ENCODE measurements at regions not wholly inside any gene's neighbourhood (a gene's known extent, or its start where the extent isn't known, plus 50 kb on each side); places are given as distances from the start of the nearest gene placed in this dataset.
"Not testable (repeated sequence)": the region's sequence is repeated elsewhere in the genome, so short reads cannot be mapped to it uniquely, and the experiment has no call there.

GRCh38 chr12:59344224-59344623 lies 251.6 kb upstream of the SLC16A7 start:
- no peak for DNase-seq

GRCh38 chr12:59329462-59329861 lies 266.4 kb upstream of the SLC16A7 start:
- DNase-seq, result no peak

- DNase-seq, result not testable (repeated sequence)
Measured at GRCh38 chr12:59328395-59329075, 267.3 kb upstream of the SLC16A7 start.

GRCh38 chr12:59326457-59326856 lies 269.4 kb upstream of the SLC16A7 start:
- DNase-seq, result not testable (repeated sequence)

GRCh38 chr12:59322473-59322872 lies 273.4 kb upstream of the SLC16A7 start:
- DNase-seq, result peak; percentile 84 to 88

GRCh38 chr12:59321278-59321677 lies 274.6 kb upstream of the SLC16A7 start:
- no peak for DNase-seq

DNA sequence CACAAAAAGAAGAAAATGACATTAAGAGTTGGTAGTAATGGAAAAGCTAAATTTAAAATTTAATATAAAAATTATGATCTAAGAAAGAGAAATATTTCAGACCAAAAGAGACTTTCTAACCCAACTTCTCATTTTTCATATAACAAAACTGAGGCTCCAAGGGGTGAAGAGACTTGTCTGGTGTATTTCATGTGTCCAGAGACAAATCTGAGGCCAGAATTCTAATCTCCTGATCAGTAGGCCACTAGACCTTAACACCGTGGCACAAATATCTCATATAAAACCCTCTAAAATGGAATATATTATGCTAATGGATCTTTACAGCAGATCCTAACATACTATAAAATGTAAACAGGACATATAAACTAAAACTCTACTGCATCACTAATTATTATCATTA lies 275.7 kb upstream of the SLC16A7 start:
- no peak for DNase-seq

DNA sequence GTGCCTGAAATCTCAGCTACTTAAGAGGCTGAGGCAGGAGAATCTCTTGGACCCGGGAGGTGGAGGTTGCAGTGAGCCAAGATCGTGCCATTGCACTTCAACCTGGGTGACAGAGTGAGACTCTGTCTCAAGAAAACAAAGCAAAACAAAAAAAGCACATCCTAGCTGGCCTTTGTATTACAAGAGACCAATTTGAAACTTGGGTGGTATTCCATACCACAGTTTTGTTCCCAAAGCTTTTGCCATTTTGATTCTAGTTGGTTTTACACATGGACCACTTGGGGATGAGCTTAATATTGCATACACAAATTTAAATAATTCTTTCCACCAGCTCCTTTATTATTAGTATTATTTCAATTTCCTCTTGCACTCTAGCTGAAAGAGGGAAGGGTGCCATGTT lies 276.9 kb upstream of the SLC16A7 start:
- no peak for DNase-seq

DNA sequence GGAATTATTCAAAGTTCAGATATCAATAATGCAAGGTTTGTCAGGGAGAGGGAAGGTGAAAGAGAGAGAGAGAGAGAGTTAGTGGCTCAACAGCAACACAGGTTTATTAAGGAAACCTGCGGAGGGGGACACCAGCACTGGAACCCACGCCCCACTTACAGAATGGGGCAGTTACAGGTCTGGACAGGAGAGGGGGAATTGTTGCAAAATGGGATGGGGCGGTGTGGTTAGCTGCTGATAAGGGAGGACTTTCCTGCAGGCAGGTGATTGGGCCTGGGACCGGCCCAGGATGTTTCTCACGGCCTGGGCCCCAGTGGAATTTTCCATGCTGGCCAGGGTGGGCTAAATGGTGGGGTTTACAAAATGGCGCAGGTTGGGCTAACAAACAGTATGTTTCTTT lies 278.2 kb upstream of the SLC16A7 start:
- DNase-seq, result no peak

GRCh38 chr12:59316938-59317337 lies 278.9 kb upstream of the SLC16A7 start:
- DNase-seq, result no peak

GRCh38 chr12:59316354-59316753 lies 279.5 kb upstream of the SLC16A7 start:
- DNase-seq, result not testable (repeated sequence)

- no peak for DNase-seq
Measured at GRCh38 chr12:59314209-59314608, 281.6 kb upstream of the SLC16A7 start.

DNA sequence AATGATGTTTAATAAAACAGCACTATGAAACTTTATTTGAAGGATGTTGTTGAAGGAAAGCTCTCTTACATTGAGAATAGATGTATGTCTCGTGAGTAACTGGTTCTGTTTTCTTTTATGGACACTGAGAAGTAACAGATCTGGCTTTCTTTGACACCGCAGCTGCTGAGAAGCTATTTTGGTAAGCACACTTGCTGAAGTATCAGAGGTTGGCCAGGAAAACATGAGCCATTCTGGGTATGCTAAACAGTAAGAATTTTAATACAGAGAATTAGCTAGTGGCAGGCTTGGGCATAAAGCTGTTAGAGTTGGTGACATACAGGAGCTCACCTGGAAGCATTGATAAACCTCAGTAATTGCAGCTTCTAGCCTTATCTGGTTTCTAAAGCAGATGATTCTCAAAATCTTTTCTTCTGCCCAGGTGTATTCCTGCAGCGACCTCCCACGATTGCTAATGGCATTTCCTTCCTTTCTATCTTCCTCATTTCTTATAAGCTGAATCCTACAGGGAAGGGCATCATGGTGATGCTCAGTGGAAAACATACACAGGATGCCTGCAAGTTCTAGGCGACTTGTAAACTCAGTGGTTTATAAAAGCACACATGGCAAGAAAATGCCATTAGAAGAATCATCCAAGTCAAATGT lies 291.6 kb upstream of the SLC16A7 start:
- DNase-seq, result no peak

GRCh38 chr12:59298296-59298695 lies 297.5 kb upstream of the SLC16A7 start:
- no peak for DNase-seq

- no peak for DNase-seq
Measured at GRCh38 chr12:59294221-59294620, 301.6 kb upstream of the SLC16A7 start.

GRCh38 chr12:59282999-59283398 lies 312.8 kb upstream of the SLC16A7 start:
- DNase-seq, result no peak

DNA sequence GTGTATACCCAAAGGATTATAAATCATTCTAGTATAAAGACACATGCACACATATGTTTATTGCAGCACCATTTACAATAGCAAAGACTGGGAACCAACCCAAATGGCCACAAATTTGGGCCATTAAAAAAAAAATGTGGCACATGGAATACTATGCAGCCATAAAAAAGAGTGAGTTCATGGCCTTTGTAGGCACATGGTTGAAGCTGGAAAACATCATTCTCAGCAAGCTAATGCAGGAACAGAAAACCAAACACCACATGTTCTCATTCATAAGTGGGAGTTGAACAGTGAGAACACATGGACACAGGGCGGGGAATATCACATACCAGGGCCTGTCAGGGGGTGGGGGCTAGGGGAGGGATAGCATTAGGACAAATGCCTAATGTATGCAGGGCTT lies 322.3 kb upstream of the SLC16A7 start:
- not testable (repeated sequence) for DNase-seq

DNA sequence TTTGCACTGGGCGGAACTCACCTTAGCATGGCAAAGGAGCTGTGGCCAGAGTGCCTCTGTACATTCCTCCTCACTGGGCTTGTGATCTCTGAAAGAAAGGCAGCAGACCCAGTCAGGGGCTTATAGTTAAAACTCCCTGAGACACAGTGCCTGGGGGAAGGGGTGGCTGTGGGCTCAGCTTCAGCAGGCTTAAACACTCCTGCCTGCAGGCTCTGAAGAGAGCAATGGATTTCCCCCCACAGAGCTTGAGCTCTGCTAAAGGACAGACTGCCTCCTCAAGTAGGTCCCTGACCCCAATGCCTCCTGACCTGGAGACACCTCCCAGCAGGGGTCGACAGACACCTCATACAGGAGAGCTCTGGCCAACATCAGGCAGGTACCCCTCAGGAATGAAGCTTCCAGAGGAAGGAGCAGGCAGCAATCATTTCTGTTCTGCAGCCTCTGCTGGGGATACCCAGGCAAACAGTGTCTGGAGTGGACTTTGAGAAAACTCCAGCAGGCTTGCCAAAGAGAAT lies 327.5 kb upstream of the SLC16A7 start:
- DNase-seq, result no peak

- DNase-seq, result no peak
Measured at GRCh38 chr12:59260202-59260601, 335.6 kb upstream of the SLC16A7 start.

GRCh38 chr12:59252731-59253130 lies 332.4 kb upstream of the LRIG3 start:
- no peak for DNase-seq

DNA sequence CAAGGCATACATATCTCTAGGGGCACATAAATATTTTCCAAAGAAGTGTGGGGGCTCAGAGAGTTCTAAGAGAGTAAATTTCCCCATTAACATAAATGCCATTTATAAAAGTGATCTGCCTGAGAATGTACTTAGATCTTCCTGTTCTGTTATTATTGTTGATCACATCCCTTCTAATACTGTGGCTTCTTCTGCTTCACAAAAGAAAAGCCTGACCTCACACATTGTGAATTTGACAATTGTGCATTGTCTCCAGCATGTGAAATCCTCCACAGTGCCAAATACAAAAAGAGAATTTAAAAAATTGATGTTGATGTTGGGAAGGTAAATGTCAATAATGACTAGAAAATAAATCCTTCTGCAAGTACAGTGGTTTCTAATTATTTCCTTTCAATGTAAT lies 330.5 kb upstream of the LRIG3 start:
- no peak for DNase-seq

DNA sequence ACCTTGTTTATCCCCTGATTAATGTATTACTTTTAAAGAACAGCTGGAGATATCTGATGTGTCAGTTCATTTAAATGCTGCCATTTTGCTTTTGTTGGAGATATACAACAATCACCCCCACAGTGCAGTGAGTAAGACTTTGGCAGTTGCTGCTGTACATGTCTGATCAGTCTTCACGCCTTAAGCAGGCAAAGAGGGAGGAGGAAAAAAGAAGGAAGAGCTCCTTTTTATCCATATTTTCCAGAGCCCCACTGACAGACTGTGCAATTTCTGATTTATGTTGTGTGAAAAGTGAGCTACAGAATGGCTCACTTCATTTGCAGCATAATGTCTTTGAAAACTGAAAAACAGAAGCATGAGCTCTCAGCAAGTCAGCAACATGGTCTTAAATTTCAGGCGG lies 319.7 kb upstream of the LRIG3 start:
- DNase-seq, result no peak

- no peak for DNase-seq
Measured at GRCh38 chr12:59234391-59234790, 314.1 kb upstream of the LRIG3 start.

DNA sequence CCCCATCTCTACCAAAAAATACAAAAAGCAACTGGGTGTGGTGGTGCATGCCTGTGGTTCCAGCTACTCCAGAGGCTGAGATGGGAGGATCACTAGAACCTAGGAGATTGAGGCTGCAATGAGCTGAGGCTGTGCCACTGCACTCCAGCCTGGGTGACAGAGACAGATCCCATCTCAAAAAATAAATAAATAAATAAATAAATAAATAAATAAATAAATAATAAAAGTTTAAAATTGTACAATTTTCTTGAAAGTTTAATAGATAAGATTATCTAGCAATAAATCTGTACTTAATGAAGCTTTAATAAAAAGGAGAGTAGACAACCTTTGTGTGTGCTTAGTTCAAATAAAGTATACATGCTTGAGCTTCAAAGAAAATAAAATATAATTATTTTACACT lies 310.0 kb upstream of the LRIG3 start:
- no peak for DNase-seq

GRCh38 chr12:59219148-59219547 lies 298.8 kb upstream of the LRIG3 start:
- no peak for DNase-seq

Data from hippocampal formation (tissue), 2 donors.